ENCODE measurements at regions not wholly inside any gene's neighbourhood (a gene's known extent, or its start where the extent isn't known, plus 50 kb on each side); places are given as distances from the start of the nearest gene placed in this dataset.

DNA sequence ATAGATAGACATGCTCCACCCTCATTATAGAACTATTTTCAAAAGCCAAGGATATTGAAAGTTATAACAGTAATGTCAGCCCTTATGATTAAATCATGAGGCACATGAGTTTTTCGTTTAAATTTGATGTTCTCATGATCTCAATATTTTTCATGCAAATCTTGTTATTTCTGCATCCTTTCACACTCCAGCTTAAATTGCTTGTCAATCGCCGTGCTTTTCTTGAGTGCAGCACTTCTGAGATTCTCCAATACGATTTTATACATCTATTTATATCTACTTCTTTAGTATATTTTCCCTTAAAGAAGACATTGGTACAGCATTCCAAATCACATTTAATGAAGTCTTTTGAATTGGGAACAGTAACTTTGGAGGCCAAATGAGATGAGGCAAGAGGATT lies 171.2 kb upstream of the GBE1 start:
- H3K36me3 ChIP-seq, result no peaks in the 10 kb centered on the region
- TF ChIP-seq, protein P1, sequence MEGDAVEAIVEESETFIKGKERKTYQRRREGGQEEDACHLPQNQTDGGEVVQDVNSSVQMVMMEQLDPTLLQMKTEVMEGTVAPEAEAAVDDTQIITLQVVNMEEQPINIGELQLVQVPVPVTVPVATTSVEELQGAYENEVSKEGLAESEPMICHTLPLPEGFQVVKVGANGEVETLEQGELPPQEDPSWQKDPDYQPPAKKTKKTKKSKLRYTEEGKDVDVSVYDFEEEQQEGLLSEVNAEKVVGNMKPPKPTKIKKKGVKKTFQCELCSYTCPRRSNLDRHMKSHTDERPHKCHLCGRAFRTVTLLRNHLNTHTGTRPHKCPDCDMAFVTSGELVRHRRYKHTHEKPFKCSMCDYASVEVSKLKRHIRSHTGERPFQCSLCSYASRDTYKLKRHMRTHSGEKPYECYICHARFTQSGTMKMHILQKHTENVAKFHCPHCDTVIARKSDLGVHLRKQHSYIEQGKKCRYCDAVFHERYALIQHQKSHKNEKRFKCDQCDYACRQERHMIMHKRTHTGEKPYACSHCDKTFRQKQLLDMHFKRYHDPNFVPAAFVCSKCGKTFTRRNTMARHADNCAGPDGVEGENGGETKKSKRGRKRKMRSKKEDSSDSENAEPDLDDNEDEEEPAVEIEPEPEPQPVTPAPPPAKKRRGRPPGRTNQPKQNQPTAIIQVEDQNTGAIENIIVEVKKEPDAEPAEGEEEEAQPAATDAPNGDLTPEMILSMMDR (IDR thresholded peaks at IDR 0.05), result no peak
- TF ChIP-seq POLR2AphosphoS5 (IDR thresholded peaks at IDR 0.05) (no peak), EP300 (IDR thresholded peaks at IDR 0.05) (no peak), POLR2A (IDR thresholded peaks at IDR 0.05) (no peak)
- 87 to 89% methylated on average over 4 of the region's 4 CpGs for WGBS, 2 donors
- ATAC-seq (ENCODE audit: low FRiP score in 2 of 2) (no peak), DNase-seq (no peak)
- no peak overlapping the region for H3K27ac ChIP-seq
- no peaks in the 10 kb centered on the region for H3K9me3 ChIP-seq
- H3K4me3 ChIP-seq, result no peak overlapping the region
- no peaks in the 10 kb centered on the region for H3K4me1 ChIP-seq
- no peaks in the 10 kb centered on the region for H3K27me3 ChIP-seq

DNA sequence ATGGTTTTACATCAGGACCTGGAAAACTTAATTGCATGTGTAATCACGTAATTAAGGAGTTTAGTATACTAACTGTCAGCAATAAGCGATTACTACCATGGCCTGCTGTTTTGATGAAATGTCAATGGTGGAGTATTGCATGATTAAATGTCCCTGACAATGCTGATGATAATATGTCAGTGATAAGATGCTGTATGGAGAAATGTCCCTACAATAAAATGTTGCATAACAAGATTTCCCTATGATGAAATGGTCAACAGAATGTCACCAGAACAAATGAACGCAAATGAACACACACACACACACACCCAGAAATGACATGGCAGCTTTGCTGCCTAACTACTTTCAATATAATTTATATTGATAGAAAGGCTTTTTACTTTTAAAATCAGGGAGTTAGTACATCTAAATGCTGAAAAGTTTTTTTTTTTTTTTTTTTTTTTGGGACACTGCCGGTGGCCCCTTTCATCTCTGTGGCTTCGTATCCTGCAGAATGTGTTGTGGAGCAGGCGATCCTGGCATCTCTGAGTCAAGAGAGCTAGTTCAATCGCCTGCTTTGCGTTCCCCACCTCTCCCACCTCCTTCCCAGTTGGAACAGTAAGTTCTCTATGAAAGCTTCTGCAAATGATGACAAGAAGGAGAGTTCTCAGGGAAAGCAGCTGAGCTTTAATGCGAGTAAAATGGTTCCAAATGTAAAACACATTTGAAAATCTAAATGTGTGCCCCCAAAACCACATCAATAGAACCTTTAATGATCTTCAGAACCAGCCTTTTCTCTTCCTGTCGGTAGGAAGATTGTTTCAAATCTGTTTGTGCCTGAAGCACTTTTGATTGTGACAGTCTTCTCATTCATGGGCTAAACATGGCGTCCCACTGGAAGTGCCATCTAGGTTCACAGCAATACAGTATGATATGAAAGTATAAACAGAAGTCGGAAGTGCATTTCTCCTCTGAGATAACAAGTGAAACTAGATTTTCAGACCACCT lies 170.1 kb upstream of the GBE1 start:
- Histone ChIP-seq H3K9me3 (no peaks in the 10 kb centered on the region), H3K27me3 (no peaks in the 10 kb centered on the region), H3K27ac (no peak overlapping the region), H3K4me1 (no peaks in the 10 kb centered on the region), H3K36me3 (no peaks in the 10 kb centered on the region), H3K4me3 (no peak overlapping the region)
- no peak for DNase-seq
- no peak for TF ChIP-seq POLR2A (IDR thresholded peaks at IDR 0.05)
- TF ChIP-seq POLR2AphosphoS5 (IDR thresholded peaks at IDR 0.05), result no peak
- TF ChIP-seq, protein P1 (IDR thresholded peaks at IDR 0.05), result no peak
- no peak for TF ChIP-seq EP300 (IDR thresholded peaks at IDR 0.05)
- 78 to 83% methylated on average over 12 of the region's 12 CpGs for WGBS, 2 donors
- ATAC-seq (ENCODE audit: low FRiP score in 2 of 2), result no peak

DNA sequence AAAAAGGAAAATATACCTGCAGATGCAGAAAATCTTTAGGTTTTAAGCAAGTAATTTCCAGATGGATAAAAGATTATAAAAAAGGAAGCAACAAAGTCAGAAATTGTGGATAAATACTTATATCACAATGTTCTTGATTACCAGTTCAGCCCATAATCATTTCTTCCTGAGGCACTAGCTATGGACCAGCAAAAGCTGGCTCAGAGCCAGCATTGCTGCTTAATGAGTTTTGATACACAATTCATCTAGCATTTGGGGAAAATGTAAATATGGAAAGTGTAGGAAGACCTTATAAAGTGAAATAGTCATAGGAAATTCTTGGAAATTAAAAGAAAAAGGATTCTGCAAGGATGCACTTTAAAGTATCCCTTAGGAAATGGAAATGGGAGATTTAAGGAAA lies 168.3 kb upstream of the GBE1 start:
- Histone ChIP-seq H3K4me3 (no peak overlapping the region), H3K9me3 (no peaks in the 10 kb centered on the region), H3K36me3 (no peaks in the 10 kb centered on the region), H3K27ac (no peak overlapping the region), H3K27me3 (no peaks in the 10 kb centered on the region), H3K4me1 (no peaks in the 10 kb centered on the region)
- DNase-seq (no peak), ATAC-seq (ENCODE audit: low FRiP score in 2 of 2) (no peak)
- TF ChIP-seq, protein P1 (IDR thresholded peaks at IDR 0.05), result no peak
- TF ChIP-seq EP300 (IDR thresholded peaks at IDR 0.05), result no peak
- no peak for TF ChIP-seq POLR2AphosphoS5 (IDR thresholded peaks at IDR 0.05)
- TF ChIP-seq POLR2A (IDR thresholded peaks at IDR 0.05), result no peak

DNA sequence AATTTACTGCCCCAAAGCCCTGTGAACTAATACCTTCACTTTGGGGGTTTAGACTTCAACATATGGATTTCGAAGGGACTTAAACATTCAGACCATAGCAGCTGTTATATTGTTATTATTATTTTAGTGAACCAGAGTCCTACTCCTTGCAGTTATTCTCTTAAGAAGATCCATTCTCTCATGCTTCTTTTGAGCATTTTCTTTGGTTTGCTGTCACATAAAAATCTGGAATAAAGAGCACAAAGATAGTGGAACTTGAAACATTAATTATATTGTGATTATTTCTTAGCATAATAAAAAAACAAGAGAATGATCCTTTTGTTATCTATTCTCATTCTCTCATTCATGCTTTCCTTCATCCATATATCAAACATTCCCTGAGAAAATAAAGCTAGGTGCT lies 166.4 kb upstream of the GBE1 start:
- H3K4me1 ChIP-seq, result no peaks in the 10 kb centered on the region
- TF ChIP-seq, protein P1 (IDR thresholded peaks at IDR 0.05), result no peak
- TF ChIP-seq EP300 (IDR thresholded peaks at IDR 0.05), result no peak
- no peak for TF ChIP-seq POLR2AphosphoS5 (IDR thresholded peaks at IDR 0.05)
- TF ChIP-seq POLR2A (IDR thresholded peaks at IDR 0.05), result no peak
- no peaks in the 10 kb centered on the region for H3K9me3 ChIP-seq
- 90 to 95% methylated on average over 1 of the region's 1 CpG for WGBS, 2 donors
- ATAC-seq (ENCODE audit: low FRiP score in 2 of 2) (no peak), DNase-seq (no peak)
- H3K4me3 ChIP-seq, result no peak overlapping the region
- H3K27me3 ChIP-seq, result no peaks in the 10 kb centered on the region
- H3K36me3 ChIP-seq, result no peaks in the 10 kb centered on the region
- H3K27ac ChIP-seq, result no peak overlapping the region

DNA sequence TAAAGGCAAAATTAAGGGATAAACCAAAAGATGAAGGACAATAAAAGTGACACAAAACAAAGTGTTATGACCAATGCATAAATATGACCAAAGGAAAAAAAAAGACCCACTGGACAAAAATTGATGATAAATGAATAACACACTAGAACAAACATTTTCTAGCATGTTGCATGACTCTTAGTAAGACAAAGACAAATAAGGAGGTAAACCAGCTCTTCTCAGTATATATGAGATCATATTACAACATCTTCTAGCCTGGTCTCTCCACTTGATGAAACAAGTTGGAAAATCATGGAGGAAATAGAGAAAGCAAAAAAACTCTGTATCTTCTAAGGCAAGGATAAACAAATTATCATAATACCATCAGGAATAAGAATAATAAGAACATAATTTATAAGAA lies 163.9 kb upstream of the GBE1 start:
- no peak overlapping the region for H3K4me3 ChIP-seq
- H3K27ac ChIP-seq, result no peak overlapping the region
- H3K9me3 ChIP-seq, result no peaks in the 10 kb centered on the region
- no peaks in the 10 kb centered on the region for H3K36me3 ChIP-seq
- ATAC-seq (ENCODE audit: low FRiP score in 2 of 2) (no peak), DNase-seq (no peak)
- H3K27me3 ChIP-seq, result no peaks in the 10 kb centered on the region
- TF ChIP-seq POLR2A (IDR thresholded peaks at IDR 0.05), result no peak
- no peak for TF ChIP-seq EP300 (IDR thresholded peaks at IDR 0.05)
- TF ChIP-seq, protein P1 (IDR thresholded peaks at IDR 0.05), result no peak
- no peak for TF ChIP-seq POLR2AphosphoS5 (IDR thresholded peaks at IDR 0.05)
- H3K4me1 ChIP-seq, result peaks cover 0 to 5% (median 0%) of the 10 kb centered on the region in 4 donors

All from upper lobe of left lung (tissue), 6 donors.